Hematopoietic multipotent progenitor cell treated with erythropoietin and hydrocortisone succinate and interleukin-3 and kit ligand, for 4 days (in vitro differentiated cells): ENCODE measurements at regions not wholly inside any gene's neighbourhood (a gene's known extent, or its start where the extent isn't known, plus 50 kb on each side); places are given as distances from the start of the nearest gene placed in this dataset.
"Not testable (repeated sequence)": the region's sequence is repeated elsewhere in the genome, so short reads cannot be mapped to it uniquely, and the experiment has no call there.

ENCODE experiments used
- DNase-seq: peaks from one replicate; pipeline ENCODE4 v3.0.0-alpha.2; 2015

DNA sequence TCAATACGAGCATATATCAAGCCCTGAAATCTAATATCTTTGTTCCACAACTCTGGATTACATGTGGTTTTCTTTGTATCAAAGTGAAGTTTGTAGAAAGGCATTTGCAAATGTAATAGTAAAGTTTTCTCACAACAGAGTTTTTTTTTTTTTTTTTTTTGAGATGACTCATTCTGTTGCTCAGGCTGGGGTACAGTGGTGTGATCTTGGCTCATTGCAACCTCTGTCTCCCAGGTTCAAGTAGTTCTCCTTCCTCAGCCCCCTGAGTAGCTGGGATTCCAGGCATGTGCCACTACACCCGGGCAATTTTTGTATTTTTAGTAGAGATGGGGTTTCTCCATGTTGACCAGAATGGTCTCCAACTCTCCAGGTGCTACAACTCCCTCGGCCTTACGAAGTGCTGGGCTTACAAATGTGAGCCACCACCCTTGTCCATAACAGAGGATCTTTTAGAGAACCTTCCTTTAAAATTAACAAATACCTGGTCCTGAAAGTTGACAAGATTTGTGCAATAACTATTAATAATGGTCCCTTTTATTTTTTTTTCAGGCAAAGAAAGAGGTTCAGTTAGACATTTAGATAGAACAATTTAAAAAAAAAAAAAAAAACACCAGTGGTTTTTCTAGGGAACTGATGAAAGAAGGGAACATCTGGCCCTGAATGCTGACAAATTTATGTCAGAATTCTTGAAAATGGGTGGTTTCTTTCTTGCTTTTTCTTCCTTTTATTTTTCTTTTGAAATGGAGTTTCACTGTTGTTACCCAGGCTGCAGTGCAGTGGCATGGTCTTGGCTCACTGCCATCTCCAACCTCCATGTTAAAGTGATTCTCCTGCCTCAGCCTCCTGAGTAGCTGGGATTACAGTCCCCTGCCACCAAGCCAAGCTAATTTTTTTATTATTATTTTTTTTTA lies 278.5 kb downstream of the RPS4Y2 start:
- DNase-seq: peak; percentile 24

DNA sequence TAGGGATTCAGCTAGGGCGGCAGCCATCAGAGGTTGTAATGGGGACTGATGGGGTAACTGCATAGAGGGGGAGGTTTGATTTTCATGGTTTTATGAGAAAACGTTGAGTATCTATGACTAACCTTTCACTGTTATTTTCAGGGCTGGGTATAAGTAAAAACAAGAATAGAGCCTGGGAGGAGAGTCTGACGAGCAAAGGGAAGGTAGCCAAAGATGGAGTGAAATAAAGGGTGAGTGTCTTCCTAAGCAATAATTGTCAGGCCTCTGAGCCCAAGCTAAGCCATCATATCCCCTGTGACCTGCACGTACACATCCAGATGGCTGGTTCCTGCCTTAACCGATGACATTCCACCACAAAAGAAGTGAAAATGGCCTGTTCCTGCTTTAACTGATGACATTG lies 281.5 kb downstream of the RPS4Y2 start:
- not testable (repeated sequence) for DNase-seq

DNA sequence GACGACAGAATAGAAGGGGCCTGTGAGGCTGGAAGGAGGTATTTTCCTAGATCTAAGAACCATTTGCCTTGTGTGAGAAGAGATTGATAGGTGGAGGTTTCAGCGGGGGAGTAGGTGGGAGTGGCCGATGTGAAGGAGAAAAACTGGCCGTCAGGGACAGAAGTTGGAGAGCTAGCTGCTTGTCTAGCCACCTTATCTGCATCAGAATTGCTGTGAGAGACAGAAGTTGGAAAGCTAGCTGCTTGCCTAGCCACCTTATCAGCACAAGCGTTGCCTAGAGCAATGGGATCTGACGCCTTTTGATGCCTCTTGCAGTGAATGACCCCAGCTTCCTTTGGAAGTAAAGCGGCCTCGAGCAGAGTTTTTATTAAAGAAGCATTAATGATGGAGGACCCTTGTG lies 283.9 kb downstream of the RPS4Y2 start:
- peak; percentile 53 for DNase-seq

DNA sequence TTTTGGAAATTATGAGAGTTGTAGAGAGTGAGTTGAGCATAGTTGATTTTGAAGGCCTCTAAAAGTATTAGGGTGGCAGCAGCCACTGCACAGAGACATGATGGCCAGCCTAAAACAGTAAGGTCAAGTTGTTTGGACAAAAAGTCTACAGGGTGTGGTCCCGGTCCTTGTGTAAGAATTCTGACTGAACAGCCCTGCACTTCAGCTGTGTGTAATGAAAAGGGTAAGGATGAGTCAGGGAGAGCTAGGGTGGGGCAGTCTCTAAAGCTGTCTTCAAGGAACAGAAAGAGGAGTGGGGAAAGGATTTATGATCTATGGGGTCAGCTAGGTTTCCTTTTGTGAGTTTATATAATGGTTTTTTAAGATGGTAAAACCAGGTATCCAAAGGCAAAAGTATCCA lies 284.8 kb downstream of the RPS4Y2 start:
- DNase-seq: not testable (repeated sequence)

DNA sequence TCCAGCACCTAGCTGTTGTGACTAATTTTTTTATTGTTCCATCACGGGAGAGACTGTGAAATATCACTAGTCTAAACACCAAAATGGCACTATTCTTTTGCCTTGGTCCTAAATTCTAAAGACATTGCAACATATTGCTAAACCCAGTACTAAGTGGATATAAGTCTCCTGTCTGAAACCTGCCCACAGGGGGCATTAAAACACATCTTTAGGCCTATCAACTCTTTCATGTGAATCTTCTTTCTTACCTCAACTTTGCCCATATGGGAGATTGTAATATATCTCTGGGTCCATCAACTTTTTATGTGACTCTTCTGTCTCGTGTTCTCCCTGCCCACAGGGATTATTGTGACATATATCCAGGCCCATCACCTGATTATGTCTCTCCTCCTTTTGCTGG lies 317.2 kb downstream of the RPS4Y2 start:
- DNase-seq: peak; percentile 41

DNA sequence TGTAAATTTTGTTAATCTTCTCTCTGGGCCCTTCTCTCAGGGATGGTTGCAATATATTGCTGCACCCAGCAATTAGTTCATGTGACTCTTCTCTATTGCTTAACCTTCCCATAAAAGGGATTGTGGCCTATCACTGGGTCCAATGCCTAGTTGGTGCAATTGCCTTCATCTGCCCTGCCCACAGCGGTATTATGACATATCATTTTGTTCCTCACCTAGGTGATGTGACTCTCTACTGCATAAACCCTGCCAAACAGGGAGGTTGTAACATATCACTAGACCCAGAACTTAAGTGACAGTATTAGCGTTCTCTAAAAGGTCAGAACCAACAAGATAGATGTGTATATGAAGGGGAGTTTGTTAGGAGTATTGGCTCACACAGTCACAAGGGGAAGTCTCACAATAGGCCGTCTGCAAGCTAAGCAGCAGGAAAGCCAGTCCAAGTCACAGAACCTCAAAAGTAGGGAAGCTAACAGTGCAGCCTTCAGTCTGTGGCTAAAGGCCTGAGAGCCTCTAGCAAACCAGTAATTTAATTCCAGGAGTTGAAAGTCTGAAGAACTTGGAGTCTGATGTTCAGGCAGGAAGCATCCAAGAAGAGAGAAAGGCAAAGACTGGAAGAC lies 317.8 kb downstream of the RPS4Y2 start:
- DNase-seq: peak; percentile 21

DNA sequence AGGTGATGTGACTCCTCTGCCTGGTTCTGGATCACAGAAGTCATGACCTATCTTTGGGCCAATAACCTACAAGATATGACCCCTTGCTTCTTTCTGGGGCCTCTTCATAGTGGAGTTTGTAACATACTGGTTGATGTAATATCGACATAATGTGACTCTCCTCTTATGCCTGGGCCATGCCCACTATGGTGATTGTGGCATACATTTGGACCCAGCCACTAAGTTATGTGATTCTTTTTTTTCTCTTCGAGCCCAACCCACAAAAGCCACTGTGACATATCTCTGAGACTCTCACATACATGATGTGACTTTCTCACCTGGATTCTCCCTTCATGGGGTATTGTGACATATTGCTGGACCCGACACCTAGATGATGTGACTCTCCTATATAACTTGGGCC lies 319.8 kb downstream of the RPS4Y2 start:
- DNase-seq: no peak

DNA sequence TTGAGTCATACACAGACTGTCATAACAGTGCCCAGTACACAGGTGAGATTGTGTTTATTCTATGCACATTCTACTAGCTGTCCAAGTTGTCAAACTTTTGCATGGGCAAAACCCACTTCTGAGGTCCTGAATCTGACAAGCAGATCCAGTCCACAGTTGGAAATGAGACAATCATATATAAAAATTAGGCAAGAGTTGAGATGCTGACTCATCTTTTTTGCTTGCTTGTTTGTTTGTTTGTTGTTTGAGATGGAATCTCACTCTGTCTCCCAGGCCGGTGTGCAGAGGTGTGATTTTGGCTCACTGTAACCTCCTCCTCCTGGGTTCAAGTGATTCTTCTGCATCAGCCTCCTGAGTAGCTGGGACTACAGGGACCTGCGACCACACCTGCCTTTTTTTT lies 323.8 kb downstream of the RPS4Y2 start:
- no peak for DNase-seq

DNA sequence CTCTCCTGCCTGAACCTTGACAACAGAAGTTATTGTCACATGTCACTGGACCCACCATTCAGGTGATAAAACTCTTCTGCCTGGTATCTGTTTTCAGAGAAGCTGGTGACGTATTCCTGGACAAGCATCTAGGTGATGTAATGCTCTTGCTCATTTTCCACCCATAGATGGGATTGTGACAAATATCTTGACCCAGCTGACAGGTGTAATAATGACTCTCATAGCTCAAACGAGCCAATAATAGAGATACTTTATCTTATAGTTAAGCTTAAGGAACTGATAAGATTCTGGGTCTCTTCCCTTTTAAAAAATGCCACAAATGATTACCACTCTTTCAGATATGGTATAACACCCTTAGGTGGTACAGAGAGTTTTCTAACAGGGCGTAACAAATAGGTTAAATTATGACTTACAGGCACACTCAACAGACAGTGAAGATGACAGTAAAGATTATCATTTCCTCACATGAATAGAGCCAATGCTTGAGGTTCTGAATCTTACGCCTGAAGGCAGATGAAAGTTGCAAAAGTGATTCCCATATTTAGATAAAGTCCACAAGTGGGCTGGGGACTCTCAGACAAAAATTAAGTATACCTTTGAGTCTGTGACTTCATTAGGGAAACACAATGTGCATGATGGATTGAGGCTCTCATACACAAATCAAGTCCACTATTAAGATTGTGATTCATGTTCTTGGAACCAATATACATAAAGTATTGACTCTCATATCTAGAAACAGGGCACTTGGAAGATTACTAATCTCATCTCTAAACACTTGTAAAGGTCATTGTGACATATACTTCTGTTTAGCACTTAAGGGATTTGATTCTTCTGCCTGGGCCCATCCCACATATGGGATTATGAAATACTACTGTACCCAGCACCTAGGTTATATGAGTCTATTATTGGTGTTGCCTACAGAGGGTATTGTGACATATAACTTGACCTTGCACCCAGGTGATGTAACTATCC lies 326.0 kb downstream of the RPS4Y2 start:
- DNase-seq: no peak

DNA sequence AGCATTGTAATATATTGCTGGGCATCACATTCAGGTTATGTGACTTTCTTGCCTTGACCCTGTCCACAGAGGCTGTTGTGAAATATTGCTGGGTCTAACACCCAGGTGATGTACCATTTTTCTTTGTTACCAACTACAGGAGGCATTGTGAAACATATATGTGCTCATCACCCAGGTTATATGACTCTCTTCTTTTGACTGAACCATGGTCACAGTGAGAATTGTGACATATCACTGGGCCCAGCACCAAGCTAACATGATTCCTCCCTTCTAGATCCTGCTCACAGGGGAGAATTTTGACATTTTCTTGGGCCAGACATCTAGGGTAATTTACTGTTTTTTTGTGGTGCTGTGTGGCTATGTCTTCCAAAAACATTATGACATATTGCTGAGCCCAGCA lies 326.7 kb downstream of the RPS4Y2 start:
- DNase-seq: no peak

DNA sequence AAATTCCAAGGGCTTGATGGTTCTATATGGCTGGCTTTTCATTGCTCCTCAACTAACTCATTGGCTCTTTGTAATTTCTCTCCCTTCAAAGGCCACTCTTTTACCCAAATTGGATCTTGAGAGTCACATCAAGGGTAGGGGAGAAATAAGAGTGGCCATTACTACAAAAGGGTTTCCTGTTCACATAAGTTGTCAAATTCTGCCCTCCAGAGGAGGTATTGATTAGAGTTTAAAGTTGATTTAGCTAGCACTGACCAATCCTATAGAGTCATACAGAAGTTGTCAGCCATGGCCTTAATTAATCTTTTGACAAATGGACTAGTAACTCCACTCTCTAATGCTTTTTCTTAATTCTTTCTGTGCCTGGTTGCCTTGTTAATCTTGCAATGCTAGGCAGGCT lies 336.0 kb downstream of the RPS4Y2 start:
- DNase-seq: peak; percentile 41

DNA sequence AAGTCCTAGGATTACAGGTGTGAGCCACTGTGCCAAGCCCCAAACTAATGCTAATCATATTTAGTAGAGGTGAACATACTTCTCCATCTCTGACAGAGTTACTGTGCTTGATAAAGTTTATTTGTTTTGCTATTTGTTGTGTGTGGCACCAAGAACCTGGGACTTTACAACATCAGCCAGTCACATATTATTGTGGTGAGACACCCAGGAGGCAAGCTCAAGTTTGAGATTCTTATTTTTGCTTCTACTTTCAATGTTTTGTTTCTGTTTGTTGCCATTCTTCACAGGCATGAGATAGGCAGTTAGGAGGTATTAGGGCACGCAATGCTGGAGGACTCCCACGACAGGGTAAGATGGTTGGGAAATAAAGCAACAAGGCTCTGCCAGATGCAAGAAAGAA lies 346.6 kb downstream of the RPS4Y2 start:
- no peak for DNase-seq

DNA sequence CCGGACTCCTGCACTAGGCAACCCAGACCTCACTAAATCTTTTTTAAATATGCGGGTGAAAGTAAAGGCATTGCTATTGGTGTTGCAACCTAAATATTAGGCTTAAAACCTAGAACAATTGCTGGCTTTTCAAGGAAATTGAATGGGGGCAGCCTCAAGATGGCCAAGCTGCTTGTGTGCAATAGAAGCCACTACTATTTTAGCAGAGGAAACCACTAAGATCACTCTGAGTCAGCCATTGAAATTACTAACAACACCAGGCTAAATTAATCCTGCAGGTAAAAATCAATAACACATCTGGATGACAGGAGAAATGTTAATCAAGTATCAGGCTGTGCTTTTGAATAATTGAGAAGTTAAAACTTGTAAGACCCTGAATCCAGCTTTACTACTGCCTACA lies 348.0 kb downstream of the RPS4Y2 start:
- no peak for DNase-seq

DNA sequence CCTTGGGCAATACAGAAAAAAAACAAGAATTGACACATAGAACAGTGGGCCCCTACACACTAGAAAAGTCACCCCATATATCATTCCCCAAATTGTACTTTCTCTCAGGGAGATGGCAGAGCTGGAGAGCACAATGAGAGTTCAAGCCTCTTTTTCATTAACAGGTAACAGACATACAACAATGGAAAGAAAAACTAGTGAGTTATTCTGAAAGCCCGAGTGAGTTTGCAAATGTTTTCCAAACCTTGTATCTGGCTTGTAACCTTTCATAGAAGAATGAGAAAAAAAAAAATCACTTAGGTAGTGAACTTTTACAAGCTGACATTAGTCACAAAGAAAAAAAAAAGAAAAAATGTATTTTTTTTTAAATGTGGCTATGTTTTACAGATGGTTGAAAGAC lies 349.6 kb downstream of the RPS4Y2 start:
- DNase-seq: no peak

DNA sequence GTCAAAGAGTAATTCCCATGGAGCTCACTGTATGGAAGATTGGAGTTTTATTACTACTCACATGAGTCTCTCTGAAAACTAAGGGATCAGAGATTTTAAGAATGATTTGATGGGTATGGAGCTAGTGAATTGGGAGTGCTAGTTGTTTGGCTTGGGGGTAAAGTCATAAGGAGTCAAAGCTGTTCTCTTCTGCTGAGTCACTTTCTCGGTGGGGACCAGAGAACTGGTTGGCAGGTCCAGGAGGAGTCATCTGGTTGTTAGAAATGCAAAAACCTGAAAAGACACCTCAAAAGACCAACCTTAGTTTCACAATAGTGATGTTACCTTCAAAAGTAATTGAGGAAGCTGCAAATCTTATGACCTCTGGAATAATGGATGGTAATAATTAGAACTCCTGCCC lies 355.4 kb downstream of the RPS4Y2 start:
- DNase-seq: no peak

DNA sequence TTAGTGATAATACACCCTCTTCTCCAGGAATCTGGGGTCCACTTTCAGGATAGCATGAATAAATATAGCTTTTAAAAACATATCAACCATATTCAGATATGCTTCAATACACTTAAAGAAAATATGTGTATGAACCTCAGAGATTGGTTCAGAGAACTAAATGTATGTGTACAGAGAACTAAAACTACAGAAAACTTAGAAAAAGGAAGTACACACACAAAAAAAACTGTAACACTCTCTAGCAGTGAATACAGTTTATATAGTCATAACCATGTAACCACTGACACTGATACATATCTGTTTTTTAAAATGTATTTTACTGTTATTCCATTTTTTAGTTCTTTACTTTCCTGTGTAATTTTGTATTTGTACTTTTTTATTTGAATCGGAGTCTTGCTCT lies 365.2 kb downstream of the RPS4Y2 start:
- DNase-seq: peak; percentile 42

DNA sequence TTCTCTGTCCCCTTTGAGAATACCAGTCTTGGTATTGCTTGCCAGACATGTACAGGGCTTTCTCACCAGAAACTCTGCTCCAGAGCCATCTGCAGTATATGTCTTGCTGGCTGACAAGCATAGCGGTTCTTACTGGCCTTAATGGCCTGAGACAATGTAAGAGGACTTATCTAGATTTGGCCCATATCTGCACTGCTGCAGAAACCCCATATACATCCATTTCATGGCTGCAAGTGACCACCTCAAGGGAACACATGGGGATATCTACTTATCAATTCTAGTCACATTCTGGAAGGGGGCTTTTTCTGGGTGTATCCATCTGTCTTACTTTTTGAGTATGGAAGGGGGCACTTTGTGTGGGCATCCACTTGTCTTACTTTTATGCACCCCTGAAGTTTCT lies 375.5 kb upstream of the RBMY1B start:
- DNase-seq: peak; percentile 70

DNA sequence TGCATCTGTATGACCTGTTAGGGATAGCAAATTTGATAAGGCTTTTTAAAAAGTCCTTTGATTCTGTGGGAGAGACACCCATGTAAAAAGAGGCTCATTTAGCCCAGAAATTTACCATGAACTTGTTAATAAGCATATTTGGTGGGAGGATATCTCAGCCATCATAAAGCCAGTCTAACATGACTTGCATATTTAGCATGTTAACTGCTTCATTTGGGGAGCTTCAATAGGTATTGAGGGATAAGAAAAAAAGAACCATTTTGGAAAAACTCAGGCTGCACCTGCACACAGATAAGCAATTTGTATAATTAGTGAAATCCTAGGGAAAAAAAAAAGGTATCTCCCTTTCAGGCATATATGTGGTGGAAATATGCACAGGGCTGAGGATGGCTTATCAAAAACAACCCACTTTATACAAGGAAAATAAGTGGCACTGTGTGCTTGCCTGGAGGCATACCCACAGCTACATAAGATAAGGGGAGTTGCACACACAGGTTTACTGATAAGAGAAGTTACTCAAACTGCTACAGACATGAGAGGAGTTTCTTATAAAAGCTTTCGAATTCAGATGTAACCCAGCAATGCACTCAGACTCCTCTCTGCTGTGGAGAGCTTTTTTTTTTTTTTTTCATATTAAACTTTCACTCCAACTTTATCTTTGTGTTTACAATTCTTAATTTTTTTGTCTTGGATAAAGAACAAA lies 372.9 kb upstream of the RBMY1B start:
- DNase-seq: peak; percentile 80

DNA sequence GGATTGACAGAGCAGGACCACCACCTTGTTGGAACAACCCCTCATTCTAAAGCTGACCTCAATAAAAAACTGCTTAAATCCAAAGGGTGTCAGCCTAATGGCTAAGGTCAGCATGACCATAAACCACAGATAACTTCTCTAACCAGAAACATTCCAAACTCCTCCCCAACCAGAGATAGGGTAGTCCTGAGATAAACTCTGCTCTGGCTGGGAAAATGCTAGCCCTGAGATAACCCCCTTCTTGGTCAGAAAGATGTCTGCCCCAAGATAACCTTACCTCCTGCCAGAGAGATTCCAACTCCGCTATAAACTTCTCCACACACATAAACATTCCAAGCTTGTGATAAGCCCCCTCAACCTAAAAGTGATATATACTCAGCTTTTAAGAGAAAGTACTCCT lies 364.8 kb upstream of the RBMY1B start:
- DNase-seq: peak; percentile 47

DNA sequence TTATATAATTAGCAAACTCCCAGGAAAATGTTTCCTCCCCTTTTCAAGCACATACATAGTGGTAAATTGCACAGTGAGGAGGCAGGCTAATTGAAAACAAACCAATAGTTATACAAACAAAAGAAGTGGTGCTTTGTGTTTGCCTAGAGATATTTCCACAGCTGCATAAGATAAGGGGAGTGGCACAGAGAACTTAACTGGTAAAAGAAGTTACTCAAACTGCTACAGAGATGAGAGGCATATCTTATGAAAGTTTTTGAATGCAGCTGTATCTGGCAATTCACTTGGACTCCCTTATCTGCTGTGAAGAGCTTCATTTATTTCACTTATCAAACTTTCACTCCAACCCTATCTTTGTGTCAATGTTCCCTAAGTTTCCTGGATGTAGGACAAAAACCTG lies 361.2 kb upstream of the RBMY1B start:
- peak; percentile 69 for DNase-seq

DNA sequence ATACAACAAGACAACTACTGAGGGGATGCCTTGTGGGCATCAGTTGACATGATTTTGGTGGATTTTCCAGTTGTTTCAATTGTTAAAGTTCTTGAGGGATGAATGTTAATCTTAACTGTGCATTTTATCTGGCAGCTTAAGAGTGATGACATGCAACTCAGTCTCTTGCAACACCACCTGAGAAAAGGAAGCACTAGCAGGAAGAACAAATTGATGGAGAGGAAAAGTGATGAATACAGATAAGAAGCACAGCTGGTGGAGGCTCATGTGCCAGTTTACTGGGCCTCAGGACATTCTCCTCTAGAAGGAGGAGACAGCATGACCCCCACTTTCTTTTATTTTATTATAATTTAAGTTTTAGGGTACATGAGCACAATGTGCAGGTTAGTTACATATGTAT lies 341.3 kb upstream of the RBMY1B start:
- peak; percentile 57 for DNase-seq

DNA sequence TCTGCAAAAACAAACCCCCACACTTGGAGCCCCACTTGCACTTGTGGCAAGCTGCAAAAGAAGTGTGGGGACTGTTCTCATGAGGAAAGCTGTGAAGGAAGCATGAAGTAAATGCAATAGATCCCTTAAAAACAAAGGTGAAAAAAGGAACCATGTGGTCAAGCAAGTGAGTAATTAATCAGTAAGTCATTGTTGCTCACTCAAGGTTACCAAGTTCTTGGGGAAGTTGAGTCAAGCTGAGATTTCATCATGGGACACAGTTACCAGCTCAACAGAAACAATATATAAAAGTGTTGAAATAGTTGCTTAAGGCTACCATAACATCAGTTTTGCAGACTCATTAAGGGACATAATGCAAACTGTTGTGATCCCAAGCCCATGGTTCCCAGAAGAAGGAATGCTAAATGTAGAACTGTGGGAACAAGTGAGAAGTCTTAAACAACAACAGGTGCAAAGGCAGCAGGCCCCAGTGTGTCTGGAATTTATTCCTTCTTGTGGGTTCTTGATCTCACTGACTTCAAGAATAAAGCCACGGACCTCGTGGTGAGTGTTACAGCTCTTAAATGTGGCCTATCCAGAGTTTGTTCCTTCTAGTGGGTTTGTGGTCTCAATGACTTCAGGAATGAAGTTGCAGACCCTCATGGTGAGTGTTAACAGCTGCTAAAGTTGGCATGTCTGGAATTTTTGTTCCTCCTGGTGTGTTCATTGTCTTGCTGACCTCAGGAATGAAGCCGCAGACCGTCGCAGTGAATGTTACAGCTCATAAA lies 336.3 kb upstream of the RBMY1B start:
- no peak for DNase-seq
